HL-60 (cell line): ENCODE measurements at regions not wholly inside any gene's neighbourhood (a gene's known extent, or its start where the extent isn't known, plus 50 kb on each side); places are given as distances from the start of the nearest gene placed in this dataset.

ENCODE experiments used
- DNase-seq, 2 experiments: peaks; one replicate each; pipeline ENCODE4 v3.0.0-alpha.2; 2010 to 2020; ENCODE audit warnings: low read depth in 1 of 2, low spot score in 1 of 2
- H3K27ac ChIP-seq: fragments of 250-450 bp; sonication (Bioruptor Pico); replicated peaks from 2 replicates; pipeline ENCODE4 v1.5.1; 2020; ENCODE audit warnings: mild to moderate bottlenecking, moderate library complexity
- H3K27me3 ChIP-seq: fragments of 250-450 bp; sonication (Bioruptor Pico); 2 replicates; pipeline ENCODE4 v1.5.1; 2021; ENCODE audit warnings: mild to moderate bottlenecking, moderate library complexity; ENCODE audit not compliant: insufficient read depth, poor library complexity, severe bottlenecking
- H3K4me3 ChIP-seq: replicated peaks from 2 replicates; pipeline ENCODE4 v1.5.1; 2011; ENCODE audit warnings: mild to moderate bottlenecking, control low read depth, low read length; ENCODE audit not compliant: insufficient read depth
- GABPA ChIP-seq: IDR thresholded peaks from 2 replicates; pipeline ENCODE4 v1.6.1; 2012; ENCODE audit warnings: low read depth
- POLR2AphosphoS5 ChIP-seq: IDR thresholded peaks from 2 replicates; pipeline ENCODE4 v1.6.1; 2012; ENCODE audit warnings: low read depth
- SPI1 ChIP-seq: IDR thresholded peaks from 2 replicates; pipeline ENCODE4 v1.6.1; 2012; ENCODE audit warnings: low read depth, mild to moderate bottlenecking, borderline replicate concordance
- TF ChIP-seq, protein P1 (sequence below): IDR thresholded peaks from one replicate; pipeline ENCODE4 v1.5.1; 2011; ENCODE audit warnings: low read length, control low read depth, inconsistent platforms; ENCODE audit not compliant: insufficient read depth
- TF ChIP-seq, protein P2 (sequence below): IDR thresholded peaks from 2 replicates; pipeline ENCODE4 v1.6.1; 2012; ENCODE audit warnings: low read depth; ENCODE audit not compliant: insufficient replicate concordance

DNA sequence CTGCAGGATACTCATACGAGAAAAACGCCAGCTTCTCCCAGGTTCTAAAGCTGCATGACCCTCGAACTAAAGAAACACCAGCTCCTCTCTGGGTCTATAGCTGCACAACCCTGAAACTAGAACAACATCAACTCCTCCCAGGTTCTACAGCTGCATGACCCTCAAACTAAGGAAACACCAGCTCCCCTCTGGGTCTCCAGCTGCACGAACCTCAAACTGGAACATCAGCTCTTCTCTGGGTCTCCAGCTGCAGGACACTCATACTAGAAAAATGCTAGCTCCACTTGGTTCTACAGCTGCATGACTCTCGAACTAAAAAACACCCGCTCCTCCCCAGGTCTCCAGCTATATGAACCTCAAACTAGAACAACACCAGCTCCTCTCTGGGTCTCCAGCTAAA, 811.1 kb downstream of the CDH9 start:
- Histone ChIP-seq H3K4me3 (no peak overlapping the region), H3K27ac (no peak overlapping the region), H3K27me3 (no peaks in the 10 kb centered on the region)
- DNase-seq = no peak
- TF ChIP-seq, protein P1, sequence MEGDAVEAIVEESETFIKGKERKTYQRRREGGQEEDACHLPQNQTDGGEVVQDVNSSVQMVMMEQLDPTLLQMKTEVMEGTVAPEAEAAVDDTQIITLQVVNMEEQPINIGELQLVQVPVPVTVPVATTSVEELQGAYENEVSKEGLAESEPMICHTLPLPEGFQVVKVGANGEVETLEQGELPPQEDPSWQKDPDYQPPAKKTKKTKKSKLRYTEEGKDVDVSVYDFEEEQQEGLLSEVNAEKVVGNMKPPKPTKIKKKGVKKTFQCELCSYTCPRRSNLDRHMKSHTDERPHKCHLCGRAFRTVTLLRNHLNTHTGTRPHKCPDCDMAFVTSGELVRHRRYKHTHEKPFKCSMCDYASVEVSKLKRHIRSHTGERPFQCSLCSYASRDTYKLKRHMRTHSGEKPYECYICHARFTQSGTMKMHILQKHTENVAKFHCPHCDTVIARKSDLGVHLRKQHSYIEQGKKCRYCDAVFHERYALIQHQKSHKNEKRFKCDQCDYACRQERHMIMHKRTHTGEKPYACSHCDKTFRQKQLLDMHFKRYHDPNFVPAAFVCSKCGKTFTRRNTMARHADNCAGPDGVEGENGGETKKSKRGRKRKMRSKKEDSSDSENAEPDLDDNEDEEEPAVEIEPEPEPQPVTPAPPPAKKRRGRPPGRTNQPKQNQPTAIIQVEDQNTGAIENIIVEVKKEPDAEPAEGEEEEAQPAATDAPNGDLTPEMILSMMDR = no peak
- TF ChIP-seq, protein P2, sequence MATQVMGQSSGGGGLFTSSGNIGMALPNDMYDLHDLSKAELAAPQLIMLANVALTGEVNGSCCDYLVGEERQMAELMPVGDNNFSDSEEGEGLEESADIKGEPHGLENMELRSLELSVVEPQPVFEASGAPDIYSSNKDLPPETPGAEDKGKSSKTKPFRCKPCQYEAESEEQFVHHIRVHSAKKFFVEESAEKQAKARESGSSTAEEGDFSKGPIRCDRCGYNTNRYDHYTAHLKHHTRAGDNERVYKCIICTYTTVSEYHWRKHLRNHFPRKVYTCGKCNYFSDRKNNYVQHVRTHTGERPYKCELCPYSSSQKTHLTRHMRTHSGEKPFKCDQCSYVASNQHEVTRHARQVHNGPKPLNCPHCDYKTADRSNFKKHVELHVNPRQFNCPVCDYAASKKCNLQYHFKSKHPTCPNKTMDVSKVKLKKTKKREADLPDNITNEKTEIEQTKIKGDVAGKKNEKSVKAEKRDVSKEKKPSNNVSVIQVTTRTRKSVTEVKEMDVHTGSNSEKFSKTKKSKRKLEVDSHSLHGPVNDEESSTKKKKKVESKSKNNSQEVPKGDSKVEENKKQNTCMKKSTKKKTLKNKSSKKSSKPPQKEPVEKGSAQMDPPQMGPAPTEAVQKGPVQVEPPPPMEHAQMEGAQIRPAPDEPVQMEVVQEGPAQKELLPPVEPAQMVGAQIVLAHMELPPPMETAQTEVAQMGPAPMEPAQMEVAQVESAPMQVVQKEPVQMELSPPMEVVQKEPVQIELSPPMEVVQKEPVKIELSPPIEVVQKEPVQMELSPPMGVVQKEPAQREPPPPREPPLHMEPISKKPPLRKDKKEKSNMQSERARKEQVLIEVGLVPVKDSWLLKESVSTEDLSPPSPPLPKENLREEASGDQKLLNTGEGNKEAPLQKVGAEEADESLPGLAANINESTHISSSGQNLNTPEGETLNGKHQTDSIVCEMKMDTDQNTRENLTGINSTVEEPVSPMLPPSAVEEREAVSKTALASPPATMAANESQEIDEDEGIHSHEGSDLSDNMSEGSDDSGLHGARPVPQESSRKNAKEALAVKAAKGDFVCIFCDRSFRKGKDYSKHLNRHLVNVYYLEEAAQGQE = no peak
- TF ChIP-seq GABPA (no peak), SPI1 (no peak), POLR2AphosphoS5 (no peak)

DNA sequence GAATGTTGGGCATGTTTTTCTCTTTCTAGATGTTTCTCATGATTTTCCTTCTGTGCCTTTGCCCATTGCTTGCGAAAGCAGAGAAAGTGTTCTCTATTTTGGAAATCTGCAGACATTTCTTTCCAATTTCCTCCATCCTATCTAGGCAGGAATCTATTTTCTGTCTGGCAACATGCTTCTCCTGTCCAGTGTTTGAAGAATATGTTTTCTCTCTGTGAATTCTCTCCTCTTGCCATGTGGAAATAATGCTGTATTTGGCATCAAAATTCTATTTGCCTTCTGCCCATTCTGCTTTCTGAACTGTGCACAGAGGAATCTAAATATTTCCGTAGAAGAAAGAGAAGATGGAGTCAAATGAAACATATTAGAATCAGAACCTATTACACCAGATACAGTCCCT, 833.3 kb downstream of the CDH9 start:
- Histone ChIP-seq H3K27ac (no peak overlapping the region), H3K4me3 (no peak overlapping the region), H3K27me3 (no peaks in the 10 kb centered on the region)
- no peak for DNase-seq
- TF ChIP-seq SPI1 (no peak), POLR2AphosphoS5 (no peak), GABPA (no peak)
- TF ChIP-seq, protein P2 = no peak
- TF ChIP-seq, protein P1 = no peak

DNA sequence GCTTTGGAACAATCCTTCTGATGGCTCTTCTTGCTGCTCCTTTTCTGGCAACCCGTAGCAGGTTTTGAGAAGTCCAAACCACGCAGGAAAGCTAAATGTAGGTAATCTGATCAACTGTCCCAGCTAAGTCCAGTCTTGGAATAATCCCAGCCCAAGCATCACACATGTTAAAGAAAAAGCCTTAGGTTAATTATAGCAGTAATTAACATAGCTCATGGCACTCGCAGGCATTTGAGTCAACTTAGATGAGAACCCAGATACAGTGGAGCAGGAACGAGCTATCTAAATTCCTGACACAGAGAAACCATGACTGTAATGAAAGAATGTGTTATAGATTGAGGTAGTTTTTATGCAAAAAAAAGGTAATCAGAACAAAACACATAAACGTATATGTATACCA, 844.8 kb downstream of the CDH9 start:
- no peaks in the 10 kb centered on the region for H3K27me3 ChIP-seq

More for the DNA sequence above, 844.8 kb downstream of the CDH9 start:
- TF ChIP-seq SPI1 (no peak), POLR2AphosphoS5 (no peak), GABPA (no peak)
- TF ChIP-seq, protein P1 = no peak
- TF ChIP-seq, protein P2 = no peak
- H3K27ac ChIP-seq = no peak overlapping the region
- DNase-seq = no peak
- no peak overlapping the region for H3K4me3 ChIP-seq
